SK-N-SH treated with all-trans-retinoic acid at 6 μM for 48 hours (cell line): ENCODE measurements at regions not wholly inside any gene's neighbourhood (a gene's known extent, or its start where the extent isn't known, plus 50 kb on each side); places are given as distances from the start of the nearest gene placed in this dataset.

Experiments used
- BACH2 ChIP-seq: fragments of 250-450 bp; sonication (Bioruptor Pico); IDR thresholded peaks from 2 replicates; pipeline ENCODE4 v1.9.0; 2021; ENCODE audit warnings: mild to moderate bottlenecking, borderline replicate concordance
- CSDC2 ChIP-seq: fragments of 250-450 bp; sonication (Bioruptor Pico); IDR thresholded peaks from 2 replicates; pipeline ENCODE4 v1.5.0; 2020; ENCODE audit warnings: mild to moderate bottlenecking, moderate library complexity
- POU6F1 ChIP-seq: fragments of 250-450 bp; sonication (Bioruptor Pico); IDR thresholded peaks from 2 replicates; pipeline ENCODE4 v1.8.0; 2021; ENCODE audit warnings: low read depth, mild to moderate bottlenecking, moderate library complexity, borderline replicate concordance

GRCh38 chr4:124139044-124139443 lies 573.5 kb downstream of the ANKRD50 start:
- TF ChIP-seq CSDC2 (CRISPR knock-in tag) (no peak), POU6F1 (CRISPR knock-in tag) (no peak), BACH2 (CRISPR knock-in tag) (no peak)
